Activated naive CD4-positive, alpha-beta T cell treated with anti-CD3 and anti-CD28 coated beads, Interleukin-2, amount 50 U/mL, for 16 hours (primary cell): ENCODE measurements at regions not wholly inside any gene's neighbourhood (a gene's known extent, or its start where the extent isn't known, plus 50 kb on each side); places are given as distances from the start of the nearest gene placed in this dataset.

Source experiments
- DNase-seq: peaks from one replicate; pipeline ENCODE4 v3.0.0-alpha.2; 2020

DNA sequence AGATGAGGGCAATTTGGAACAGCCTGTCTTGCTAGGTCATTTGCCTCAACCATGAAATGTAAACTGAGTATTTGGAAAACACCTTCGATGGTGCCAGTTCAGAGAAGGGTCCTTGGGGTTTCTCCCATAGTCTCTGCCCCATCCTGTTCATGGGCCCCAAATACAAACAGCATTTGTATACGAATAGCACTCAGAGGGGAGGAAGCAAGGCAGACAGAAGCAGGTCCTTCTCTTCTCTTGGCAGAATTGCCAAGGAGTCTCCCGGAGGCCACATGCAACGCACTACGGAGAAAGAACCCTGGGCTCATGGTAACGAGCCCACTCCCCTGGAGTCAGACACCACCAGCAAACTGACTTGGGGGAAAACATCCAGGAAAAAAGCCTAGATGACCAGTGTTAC, 162.1 kb downstream of the RAB11FIP2 start:
- DNase-seq: no peak

GRCh38 chr10:117885206-117885829, 161.4 kb downstream of the RAB11FIP2 start:
- DNase-seq: no peak

GRCh38 chr10:117886766-117887165, 160.0 kb downstream of the RAB11FIP2 start:
- DNase-seq: no peak

DNA sequence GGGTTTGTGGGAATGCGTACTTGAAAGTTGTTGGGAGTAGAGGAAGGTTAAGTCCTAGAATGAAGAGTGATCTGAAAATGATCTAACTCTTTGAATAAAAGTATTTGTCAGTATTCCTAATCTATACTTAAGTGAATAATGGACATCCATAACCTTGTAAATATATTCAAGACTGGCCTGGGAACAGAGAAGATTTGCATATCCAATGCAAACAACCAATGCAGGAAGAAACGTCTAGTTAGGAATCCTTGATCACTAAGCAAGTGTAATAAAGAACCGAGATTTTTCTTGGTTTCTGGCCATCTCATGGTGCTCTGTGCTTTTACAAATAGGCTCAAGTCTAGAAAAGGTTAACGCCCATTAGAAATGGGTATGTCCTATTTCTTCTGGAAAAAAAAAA, 157.1 kb downstream of the RAB11FIP2 start:
- DNase-seq: no peak

GRCh38 chr10:117892681-117893220, 154.0 kb downstream of the RAB11FIP2 start:
- no peak for DNase-seq

DNA sequence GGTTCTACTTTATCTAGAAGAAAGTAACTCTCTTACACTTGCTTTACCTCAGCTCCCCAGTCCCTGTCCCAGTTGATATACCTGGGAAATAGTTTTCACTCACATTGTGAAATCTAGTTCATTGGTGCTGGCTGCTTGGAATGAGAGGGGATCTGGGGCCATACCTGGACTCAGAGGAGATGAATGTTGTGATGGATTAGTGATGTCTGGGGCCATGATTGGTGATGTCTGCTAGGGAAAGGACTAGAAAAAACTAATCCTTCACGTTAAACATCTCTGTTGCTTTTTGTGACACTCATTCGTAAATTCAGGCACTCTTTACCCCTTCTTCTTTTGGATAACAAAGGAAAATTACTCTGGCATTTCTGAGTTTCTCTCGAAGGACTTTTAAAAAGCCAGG, 152.4 kb downstream of the RAB11FIP2 start:
- no peak for DNase-seq

DNA sequence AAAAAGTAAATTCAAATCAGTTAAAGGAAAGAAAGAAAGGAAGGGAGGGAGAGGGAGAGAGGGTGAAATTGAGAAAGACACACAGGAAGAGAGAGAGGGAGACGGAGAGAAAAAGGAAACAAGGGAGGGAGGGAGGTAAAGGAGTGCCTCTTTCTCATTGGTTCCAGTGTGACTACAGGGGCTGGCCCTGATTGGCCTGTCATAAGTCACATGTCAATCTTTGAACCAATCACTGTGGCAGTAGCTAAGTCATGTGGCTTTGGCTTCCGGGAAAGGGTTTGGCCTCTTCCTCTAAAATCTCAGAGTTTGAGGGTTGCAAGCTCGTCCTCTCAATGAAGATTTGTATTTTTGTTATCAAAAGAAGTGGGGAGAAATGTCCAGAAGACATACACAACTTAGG, 150.2 kb downstream of the RAB11FIP2 start:
- no peak for DNase-seq

DNA sequence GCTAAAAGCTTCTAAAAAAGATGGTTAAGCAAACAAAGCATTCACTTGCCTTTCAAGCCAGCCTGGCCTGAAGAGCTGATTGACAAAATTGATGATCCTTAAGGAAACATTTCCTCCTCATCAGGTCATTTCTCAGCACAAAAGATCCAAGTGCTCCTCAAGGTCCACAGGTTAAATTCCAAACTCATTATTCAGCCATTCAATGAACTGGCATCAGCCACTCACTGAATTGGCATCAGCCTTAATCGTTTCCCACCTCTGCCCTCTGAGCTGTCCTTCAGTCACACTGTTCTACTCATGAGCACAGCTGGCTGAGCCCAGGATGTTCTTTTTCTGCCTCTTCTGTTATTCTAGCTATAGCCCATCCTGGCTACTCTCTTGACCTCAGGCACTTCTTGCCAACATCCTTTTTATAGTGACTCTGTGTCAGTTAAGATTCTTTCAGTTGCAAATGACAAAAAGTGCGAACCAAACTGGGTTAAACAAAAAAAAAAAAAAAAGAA, 147.5 kb downstream of the RAB11FIP2 start:
- DNase-seq: no peak

- no peak for DNase-seq
These were observed 146.5 kb downstream of the RAB11FIP2 start for GRCh38 chr10:117900280-117900679.

DNA sequence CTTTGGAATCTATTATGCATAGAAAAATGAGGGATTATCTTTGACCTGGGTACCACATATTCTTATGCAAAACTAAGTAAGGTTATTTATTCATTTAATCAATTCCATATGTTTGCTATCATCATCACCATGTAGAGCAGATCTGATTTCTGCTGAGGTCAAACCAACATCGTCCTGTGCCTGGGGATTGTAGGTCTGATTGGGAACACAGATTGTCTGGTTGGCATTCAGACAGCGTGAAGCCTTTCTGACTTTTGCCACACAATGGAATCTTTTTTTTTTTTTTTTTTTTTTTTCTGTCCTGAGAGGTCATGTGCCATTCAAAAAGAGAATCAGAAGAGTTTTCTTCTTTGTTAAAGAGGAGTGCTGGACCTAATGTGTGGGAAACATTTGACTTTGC, 142.9 kb downstream of the RAB11FIP2 start:
- DNase-seq: no peak

GRCh38 chr10:117905404-117905803, 141.3 kb downstream of the RAB11FIP2 start:
- DNase-seq: no peak

- no peak for DNase-seq
These were observed 135.1 kb downstream of the RAB11FIP2 start for GRCh38 chr10:117911684-117912083.

- no peak for DNase-seq
These were observed 132.4 kb downstream of the RAB11FIP2 start for GRCh38 chr10:117914334-117914733.

- DNase-seq: no peak
These were observed 125.8 kb downstream of the RAB11FIP2 start for GRCh38 chr10:117920956-117921355.

DNA sequence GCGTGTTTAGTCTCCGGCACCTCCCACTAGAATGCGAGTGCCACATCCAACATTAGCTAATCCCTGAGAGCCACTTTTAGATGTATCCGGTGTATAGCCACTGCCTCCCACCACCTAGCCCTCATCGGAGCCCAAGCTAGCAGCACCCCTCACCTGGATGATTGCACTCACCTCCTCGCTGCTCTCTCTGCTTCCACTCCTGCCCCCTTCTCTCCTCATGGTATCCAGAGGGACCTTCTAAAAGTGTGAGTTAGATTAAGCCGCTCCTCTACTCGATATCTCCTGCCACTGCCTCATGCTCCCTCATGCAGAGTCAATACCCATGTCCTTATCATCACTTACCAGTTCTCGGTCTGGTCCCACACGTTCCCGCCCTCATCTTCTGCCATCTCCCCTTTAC, 125.3 kb downstream of the RAB11FIP2 start:
- no peak for DNase-seq

- DNase-seq: no peak
These were observed 121.9 kb downstream of the RAB11FIP2 start for GRCh38 chr10:117924820-117925219.

DNA sequence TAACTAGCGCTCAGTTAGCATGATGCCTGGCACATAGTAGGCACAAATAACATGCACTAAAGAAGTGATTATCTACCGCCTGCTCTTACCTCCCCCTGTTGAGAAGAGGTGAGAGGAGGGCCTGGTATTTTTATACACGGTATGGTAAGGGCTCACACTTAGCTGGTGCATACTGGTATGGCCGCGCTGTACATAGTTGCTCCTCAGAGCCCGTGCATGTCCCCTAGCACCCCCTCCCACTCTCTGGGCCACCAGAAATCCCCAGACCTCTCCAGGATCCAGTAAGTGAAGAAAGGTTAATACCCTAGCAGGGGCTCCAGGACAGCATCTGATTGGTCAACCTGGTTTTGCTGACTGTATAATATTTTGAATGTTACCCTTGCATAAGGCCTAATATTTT, 121.4 kb downstream of the RAB11FIP2 start:
- no peak for DNase-seq

DNA sequence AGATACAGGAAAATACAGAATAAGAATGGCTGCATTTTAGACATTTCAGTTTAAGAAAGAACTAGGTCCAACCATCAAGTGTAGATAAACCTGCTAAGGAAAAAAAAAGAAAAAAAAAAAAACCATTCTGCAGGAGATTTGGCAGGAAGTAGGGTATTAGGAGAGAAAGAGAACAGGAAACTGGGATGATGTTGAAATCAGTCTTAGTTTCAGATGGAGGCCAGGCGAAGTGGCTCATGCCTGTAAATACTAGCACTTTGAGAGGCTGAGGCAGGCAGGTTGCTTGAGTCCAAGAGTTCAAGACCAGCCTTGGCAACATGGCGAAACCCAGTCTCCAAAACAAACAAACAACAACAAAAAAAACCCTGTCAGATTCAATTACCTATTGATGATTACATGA, 120.2 kb downstream of the RAB11FIP2 start:
- DNase-seq: no peak

DNA sequence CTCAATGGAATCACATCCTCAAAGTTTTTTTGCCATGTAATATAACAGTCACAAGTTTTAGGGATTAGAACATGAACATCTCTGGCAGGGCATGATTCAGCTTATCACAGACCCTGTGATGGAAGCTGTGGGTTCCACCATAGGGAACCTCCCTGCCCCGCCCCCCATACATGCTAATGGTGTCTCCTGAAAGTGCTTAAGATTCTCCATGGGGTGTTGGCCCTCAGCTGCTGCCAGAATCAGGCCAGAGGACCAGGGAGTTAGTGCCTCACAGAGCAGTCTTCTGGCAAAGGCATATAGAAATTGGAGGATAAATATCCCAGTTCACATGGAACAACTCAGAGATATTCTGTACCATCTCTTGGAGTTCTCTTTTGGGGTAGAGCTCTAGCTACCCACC, 119.4 kb downstream of the RAB11FIP2 start:
- no peak for DNase-seq

DNA sequence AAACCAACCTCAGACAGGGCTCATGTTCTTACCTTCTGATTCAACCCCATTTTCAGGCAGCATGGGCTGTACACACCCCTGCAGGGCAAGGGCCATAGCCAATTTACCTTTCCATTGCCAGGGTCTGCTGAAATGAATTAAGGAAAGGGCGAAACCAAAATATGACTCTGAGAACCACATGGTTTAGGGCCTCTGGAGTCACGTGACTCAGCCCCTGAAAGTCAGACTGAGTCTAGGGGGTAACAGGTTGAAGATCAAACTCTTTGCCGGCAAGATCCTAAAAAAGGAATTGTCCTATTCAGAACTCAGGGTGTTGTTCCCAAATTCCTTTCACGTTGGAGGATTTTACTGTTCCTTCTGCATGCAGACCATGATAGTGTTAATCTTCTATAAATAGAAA, 118.9 kb downstream of the RAB11FIP2 start:
- no peak for DNase-seq

GRCh38 chr10:117928281-117928680, 118.5 kb downstream of the RAB11FIP2 start:
- no peak for DNase-seq

DNA sequence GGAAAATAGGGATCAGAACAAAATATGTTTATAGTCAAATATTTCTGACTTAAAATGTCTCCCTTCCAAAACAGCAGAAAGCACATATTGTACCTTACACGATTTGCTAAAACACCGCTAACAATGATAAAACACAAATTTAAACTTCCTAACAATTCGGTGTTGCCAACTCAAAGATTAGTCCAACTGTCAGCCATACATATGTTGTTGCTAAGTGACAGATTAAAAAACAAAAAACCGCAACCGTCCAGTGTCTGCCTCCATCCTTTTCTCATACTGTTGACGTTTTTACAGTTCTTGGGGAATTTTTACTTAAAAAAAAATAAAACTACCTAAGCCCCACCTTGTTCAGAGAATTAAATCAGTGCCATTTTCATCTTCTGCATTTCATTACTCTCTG, 118.0 kb downstream of the RAB11FIP2 start:
- DNase-seq: no peak

DNA sequence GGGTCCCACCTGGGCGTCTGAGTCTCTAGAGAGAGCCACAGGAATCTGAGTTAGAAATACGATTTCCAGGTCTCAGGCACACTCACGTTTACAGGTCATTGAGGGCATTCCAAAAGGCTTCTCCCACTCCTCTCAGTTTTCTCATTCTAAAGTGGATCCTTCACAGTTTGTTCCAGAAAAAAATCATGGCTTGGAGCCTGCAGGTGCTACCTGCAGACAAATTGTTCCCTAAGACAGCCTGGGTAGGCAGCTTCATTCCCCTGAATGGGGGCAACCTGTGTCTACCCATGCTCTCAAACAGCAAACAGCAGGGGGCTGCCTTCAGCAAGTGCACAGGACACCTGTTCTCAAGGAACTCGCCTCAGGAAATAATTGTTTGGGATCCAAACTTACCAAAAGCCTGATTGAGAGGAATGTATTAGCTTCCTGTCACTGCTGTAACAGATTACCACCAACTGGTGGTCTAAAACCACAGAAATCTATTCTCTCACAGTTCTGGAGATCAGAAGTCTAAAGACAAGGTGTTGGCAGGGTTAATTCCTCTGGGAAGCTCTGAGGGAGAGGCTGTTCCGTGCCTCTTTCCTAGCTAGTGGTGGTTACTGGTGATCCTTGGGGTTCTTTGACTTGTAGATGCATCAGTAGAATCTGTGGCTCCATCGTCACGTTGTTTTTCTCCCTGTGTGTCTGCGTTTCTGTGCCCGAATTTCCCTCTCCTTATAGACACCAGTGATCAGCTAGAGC, 117.2 kb downstream of the RAB11FIP2 start:
- no peak for DNase-seq

DNA sequence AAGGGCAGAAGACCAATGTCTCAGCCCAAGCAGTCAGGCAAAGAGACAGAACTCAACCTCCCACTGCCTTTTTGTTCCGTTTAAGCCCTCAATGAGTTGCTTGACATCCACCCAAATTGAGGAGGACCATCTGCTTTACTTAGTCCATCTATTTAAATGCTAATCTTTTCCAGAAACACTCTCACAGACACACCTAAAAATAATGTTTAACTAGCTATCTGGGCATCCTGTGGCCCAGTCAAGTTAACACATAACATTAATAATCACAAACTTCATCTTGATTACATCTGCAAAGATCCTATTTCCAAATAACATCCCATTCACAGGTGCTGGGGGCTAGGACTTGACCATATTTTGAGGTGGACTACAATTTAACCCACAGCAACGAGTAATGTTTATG, 115.7 kb downstream of the RAB11FIP2 start:
- no peak for DNase-seq
